HepG2 (cell line): ENCODE measurements at regions not wholly inside any gene's neighbourhood (a gene's known extent, or its start where the extent isn't known, plus 50 kb on each side); places are given as distances from the start of the nearest gene placed in this dataset.

Experiments
- ATAC-seq: fragments of 200-7000 bp; cut with Tn5 transposase; 3 replicates; pipeline ENCODE4 v1.9.1; 2020; ENCODE audit warnings: mild to moderate bottlenecking, moderate library complexity
- BruUV-seq: library from RNA; stranded (reverse); fragments of 400-500 nt; replicated peaks from 2 replicates; lab custom pipeline; 2021; lab: Mats Ljungman, UMichigan
- CTCF ChIA-PET: fragments of 300-600 bp; formaldehyde crosslinking; extraction: SDS; loops from one replicate; lab custom pipeline; 2021; ENCODE audit warnings: low total read pairs, inconsistent platforms, low intra/inter-chr PET ratio; lab: Yijun Ruan, JAX
- POLR2A ChIA-PET: fragments of 350-600 bp; sonication (Branson Sonifier 250); formaldehyde crosslinking; loops from one replicate; lab custom pipeline; 2020; ENCODE audit warnings: antibody characterized with exemption, inconsistent platforms; lab: Yijun Ruan, JAX
- DNase-seq: peaks from one replicate; pipeline ENCODE4 v3.0.0-alpha.2; 2015; ENCODE audit warnings: low spot score
- FAIRE-seq: peaks from 3 replicates; lab custom pipeline; 2011; peaks lifted over from hg19 to GRCh38; lab: Jason Lieb, UNC
- H2AFZ ChIP-seq: one replicate; pipeline ENCODE4 v1.6.1; 2011; ENCODE audit warnings: low read length, inconsistent platforms
- H3K27ac ChIP-seq: fragments of 300-600 bp; 3 replicates; pipeline ENCODE4 v1.8.0; 2011; ENCODE audit warnings: mixed run types, mild to moderate bottlenecking, mixed read lengths, low read length, inconsistent platforms; ENCODE audit not compliant: insufficient read depth; ENCODE audit errors: extremely low read length
- H3K27me3 ChIP-seq, 2 experiments: fragments of 200-600 bp in 1 of 2; 2 replicates in 1 of 2; 3 replicates in 1 of 2; pipeline versions ENCODE4 v1.6.0 to v1.8.0; 2011; ENCODE audit warnings: low read length in 2 of 2, mild to moderate bottlenecking in 2 of 2, moderate library complexity in 2 of 2, inconsistent platforms in 1 of 2; ENCODE audit not compliant: insufficient read depth in 2 of 2, control insufficient read depth in 1 of 2
- H3K36me3 ChIP-seq, 2 experiments: fragments of 200-600 bp in 1 of 2; replicated peaks in 1 of 2; 2 replicates in 1 of 2; 3 replicates in 1 of 2; pipeline versions ENCODE4 v1.5.1 to v1.8.0; 2011; ENCODE audit warnings: low read length in 2 of 2, inconsistent platforms in 1 of 2; ENCODE audit not compliant: insufficient read depth in 2 of 2, control insufficient read depth in 1 of 2
- H3K4me1 ChIP-seq: 2 replicates; pipeline ENCODE4 v1.5.1; 2012; ENCODE audit warnings: low read length, inconsistent platforms; ENCODE audit not compliant: insufficient read depth
- H3K4me2 ChIP-seq: 2 replicates; pipeline ENCODE4 v1.6.0; 2011; ENCODE audit warnings: low read depth, low read length, inconsistent platforms
- H3K4me3 ChIP-seq, 3 experiments: fragments of 200-600 bp in 1 of 3; sonication (generic), shearing (Covaris generic) in 1 of 3; replicated peaks in 1 of 3; 2 replicates each; pipeline ENCODE4 v1.5.1; 2011 to 2016; ENCODE audit warnings: low read length in 3 of 3, inconsistent platforms in 2 of 3, low read depth in 2 of 3, mild to moderate bottlenecking in 2 of 3, control low read depth in 1 of 3, mixed read lengths in 1 of 3; ENCODE audit not compliant: insufficient read depth in 1 of 3
- H3K79me2 ChIP-seq: one replicate; pipeline ENCODE4 v1.6.1; 2011; ENCODE audit warnings: low read length, inconsistent platforms; ENCODE audit not compliant: insufficient read depth
- H3K9ac ChIP-seq: 2 replicates; pipeline ENCODE4 v1.6.0; 2011; ENCODE audit warnings: mild to moderate bottlenecking, low read depth, low read length, inconsistent platforms; ENCODE audit not compliant: insufficient read depth
- H3K9me3 ChIP-seq: 2 replicates; pipeline ENCODE4 v1.5.1; 2012; ENCODE audit warnings: mild to moderate bottlenecking, low read length
- H4K20me1 ChIP-seq: 2 replicates; pipeline ENCODE4 v1.6.0; 2011; ENCODE audit warnings: inconsistent platforms, mild to moderate bottlenecking, low read length, moderate library complexity; ENCODE audit not compliant: insufficient read depth
- AGO2 ChIP-seq: fragments of 200-400 bp; formaldehyde crosslinking; optimal IDR thresholded peaks from 2 replicates; pipeline ENCODE3; 2017; ENCODE audit warnings: mild to moderate bottlenecking, low read depth, low read length, moderate library complexity
- AKAP8 ChIP-seq: sonication (generic); formaldehyde crosslinking; IDR thresholded peaks from 2 replicates; pipeline ENCODE4 v1.5.1; 2020; ENCODE audit warnings: mild to moderate bottlenecking, missing genetic modification reagents
- BRCA1 ChIP-seq: sonication (generic); formaldehyde crosslinking; IDR thresholded peaks from 2 replicates; pipeline ENCODE4 v1.4.0; 2020; ENCODE audit warnings: missing genetic modification reagents
- ERF ChIP-seq: IDR thresholded peaks from 2 replicates; pipeline ENCODE4 v1.6.1; 2018; ENCODE audit warnings: missing biosample characterization, missing genetic modification reagents
- FOXK2 ChIP-seq: fragments of 450-650 bp; IDR thresholded peaks from 2 replicates; pipeline ENCODE4 v1.6.1; 2016
- PRDM10 ChIP-seq: sonication (generic); formaldehyde crosslinking; IDR thresholded peaks from 2 replicates; pipeline ENCODE4 v1.4.0; 2020; ENCODE audit warnings: low read depth, missing genetic modification reagents
- TERF1 ChIP-seq: sonication (generic); formaldehyde crosslinking; IDR thresholded peaks from 2 replicates; pipeline ENCODE4 v1.8.0; 2022; ENCODE audit warnings: mild to moderate bottlenecking, missing genetic modification reagents, moderate library complexity
- TFAP4 ChIP-seq: sonication (generic); IDR thresholded peaks from 2 replicates; pipeline ENCODE4 v1.6.1; 2016; ENCODE audit warnings: low read depth, borderline replicate concordance
- ZBTB43 ChIP-seq: sonication (generic); formaldehyde crosslinking; conservative IDR thresholded peaks from 2 replicates; pipeline ENCODE4 v1.4.0; 2020; ENCODE audit warnings: missing genetic modification reagents
- ZNF260 ChIP-seq: sonication (generic); formaldehyde crosslinking; IDR thresholded peaks from 2 replicates; pipeline ENCODE4 v1.4.0; 2020; ENCODE audit warnings: missing genetic modification reagents, low read depth, mild to moderate bottlenecking, borderline replicate concordance
- ZNF501 ChIP-seq: sonication (generic); formaldehyde crosslinking; IDR thresholded peaks from 2 replicates; pipeline ENCODE4 v1.5.1; 2020; ENCODE audit warnings: mild to moderate bottlenecking, moderate library complexity, missing genetic modification reagents
- ZNF770 ChIP-seq: sonication (generic); formaldehyde crosslinking; IDR thresholded peaks from 2 replicates; pipeline ENCODE4 v1.5.0; 2020; ENCODE audit warnings: mild to moderate bottlenecking, missing genetic modification reagents
- WGBS: methylation state at CpG from one replicate; pipeline ENCODE4 v1.1.6; 2017; ENCODE audit warnings: low lambda C conversion rate; 5-methylcytosine and 5-hydroxymethylcytosine counted together
- in situ Hi-C: cut with HindIII; loops from 2 replicates; pipeline ENCODE4 v1.10.0; 2017; ENCODE audit warnings: low pct_unique_long_range_greater_than_20kb; ENCODE audit not compliant: extremely low pct_ligation_motif_present
- intact Hi-C: fragments of 100-400 bp; cut with micrococcal nuclease; formaldehyde crosslinking; loops from one replicate; pipeline ENCODE4 v1.10.0; 2022; ENCODE audit not compliant: unreplicated experiment

GRCh38 chr13:50323440-50324065, 308.3 kb downstream of the KCNRG start (continued):
- TF ChIP-seq ZBTB43 (CRISPR knock-in tag) (no peak), TERF1 (CRISPR knock-in tag) (no peak), AGO2 (no peak), BRCA1 (CRISPR knock-in tag) (no peak), ZNF501 (CRISPR knock-in tag) (no peak), TFAP4 (no peak), ZNF260 (CRISPR knock-in tag) (no peak), AKAP8 (CRISPR knock-in tag) (no peak)

GRCh38 chr13:50326271-50326670, 311.0 kb downstream of the KCNRG start:
- POLR2A ChIA-PET, result no interaction called here
- Histone ChIP-seq H3K36me3 (no peaks in the 10 kb centered on the region), H3K9ac (no peak overlapping the region), H3K9me3 (no peaks in the 10 kb centered on the region), H3K4me1 (peaks cover 15% of the 10 kb centered on the region), H3K27me3 (no peaks in the 10 kb centered on the region), H4K20me1 (peaks cover 4% of the 10 kb centered on the region; the same call in 1 of the 2 replicates), H2AFZ (no peak overlapping the region), H3K4me2 (no peak overlapping the region), H3K4me3 (no peak overlapping the region), H3K27ac (no peak overlapping the region), H3K79me2 (no peaks in the 10 kb centered on the region)
- TF ChIP-seq ZNF770 (no peak), PRDM10 (no peak), FOXK2 (no peak), ERF (CRISPR knock-in tag) (no peak)
- DNase-seq (no peak), FAIRE-seq (no peak), ATAC-seq (no peak)
- CTCF ChIA-PET, result no interaction called here
- 97% methylated on average over 3 of the region's 3 CpGs for WGBS
- intact Hi-C loops, result no loop called here
- BruUV-seq, result no TSS peak
- in situ Hi-C loops, result no loop called here
